GM21529 (cell line): ENCODE measurements at regions not wholly inside any gene's neighbourhood (a gene's known extent, or its start where the extent isn't known, plus 50 kb on each side); places are given as distances from the start of the nearest gene placed in this dataset.

Source experiments
- ATAC-seq: cut with Tn5 transposase; IDR thresholded peaks from one replicate; pipeline ENCODE4 v1.9.1; 2021; ENCODE audit not compliant: unreplicated experiment

- no peak for ATAC-seq
Observed at GRCh38 chr9:129403779-129404620, 216.9 kb downstream of the C9orf50 start.

- ATAC-seq: no peak
Observed at GRCh38 chr9:129402931-129403778, 217.7 kb downstream of the C9orf50 start.

- no peak for ATAC-seq
Observed at GRCh38 chr9:129402371-129402739, 218.5 kb downstream of the C9orf50 start.

GRCh38 chr9:129401623-129402370 lies 219.1 kb downstream of the C9orf50 start:
- no peak for ATAC-seq

GRCh38 chr9:129400971-129401622 lies 219.8 kb downstream of the C9orf50 start:
- ATAC-seq: no peak

GRCh38 chr9:129400001-129400970 lies 220.6 kb downstream of the C9orf50 start:
- no peak for ATAC-seq

- no peak for ATAC-seq
Observed at GRCh38 chr9:129399634-129399990, 221.3 kb downstream of the C9orf50 start.

- no peak for ATAC-seq
Observed at GRCh38 chr9:129398961-129399633, 221.0 kb upstream of the IER5L start.

- ATAC-seq: no peak
Observed at GRCh38 chr9:129398101-129398960, 220.3 kb upstream of the IER5L start.

- ATAC-seq: no peak
Observed at GRCh38 chr9:129397335-129397734, 219.3 kb upstream of the IER5L start.

GRCh38 chr9:129396365-129396708 lies 218.3 kb upstream of the IER5L start:
- no peak for ATAC-seq

GRCh38 chr9:129395633-129396364 lies 217.7 kb upstream of the IER5L start:
- no peak for ATAC-seq

GRCh38 chr9:129394886-129395279 lies 216.8 kb upstream of the IER5L start:
- ATAC-seq: no peak

GRCh38 chr9:129394061-129394885 lies 216.2 kb upstream of the IER5L start:
- no peak for ATAC-seq

GRCh38 chr9:129393064-129393463 lies 215.0 kb upstream of the IER5L start:
- no peak for ATAC-seq

GRCh38 chr9:129392093-129392541 lies 214.1 kb upstream of the IER5L start:
- no peak for ATAC-seq

- ATAC-seq: no peak
Observed at GRCh38 chr9:129391221-129391661, 213.2 kb upstream of the IER5L start.
